ENCODE measurements at regions not wholly inside any gene's neighbourhood (a gene's known extent, or its start where the extent isn't known, plus 50 kb on each side); places are given as distances from the start of the nearest gene placed in this dataset.

DNA sequence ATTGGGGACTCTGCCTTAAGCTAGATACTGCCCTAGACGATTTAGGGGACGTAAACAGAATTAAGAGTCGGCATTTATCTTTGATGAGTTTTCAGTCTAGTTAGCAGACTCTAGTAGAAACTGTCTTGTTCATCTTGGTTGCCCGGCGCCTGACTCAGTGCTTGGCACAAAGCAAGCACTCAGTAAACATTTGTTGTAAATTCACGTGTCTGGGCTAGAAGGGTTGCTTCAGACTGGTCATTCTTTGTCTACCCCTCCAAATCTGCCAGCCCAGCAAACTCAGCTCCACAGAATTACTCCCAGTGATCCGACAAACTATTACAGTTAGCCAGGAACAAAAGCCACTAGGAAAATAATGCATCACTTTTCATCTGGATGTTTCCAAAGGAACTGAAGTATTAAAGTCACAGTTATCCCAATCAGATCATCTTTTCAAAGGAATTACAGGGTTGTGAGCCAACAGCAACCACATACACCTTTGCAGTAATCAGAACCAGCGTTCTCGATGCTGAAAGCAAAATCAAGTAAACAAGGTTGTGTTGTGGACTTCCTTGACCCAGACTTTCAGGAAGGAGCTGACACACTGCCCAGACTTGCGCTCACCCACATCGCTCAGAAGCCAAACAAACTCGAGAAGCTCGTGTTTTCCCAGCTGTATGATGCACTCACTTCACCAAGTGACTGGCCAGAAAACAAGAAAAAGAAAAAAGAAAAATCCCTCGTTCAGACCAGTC, 66.5 kb upstream of the GADD45A start:
- DNase-seq, result no peak

- no peak for DNase-seq
These were observed 65.9 kb upstream of the GADD45A start for GRCh38 chr1:67619080-67619479.

- DNase-seq, result no peak
These were observed 61.1 kb upstream of the GADD45A start for GRCh38 chr1:67623906-67624305.

- DNase-seq, result no peak
These were observed 60.3 kb upstream of the GADD45A start for GRCh38 chr1:67624680-67625079.

DNA sequence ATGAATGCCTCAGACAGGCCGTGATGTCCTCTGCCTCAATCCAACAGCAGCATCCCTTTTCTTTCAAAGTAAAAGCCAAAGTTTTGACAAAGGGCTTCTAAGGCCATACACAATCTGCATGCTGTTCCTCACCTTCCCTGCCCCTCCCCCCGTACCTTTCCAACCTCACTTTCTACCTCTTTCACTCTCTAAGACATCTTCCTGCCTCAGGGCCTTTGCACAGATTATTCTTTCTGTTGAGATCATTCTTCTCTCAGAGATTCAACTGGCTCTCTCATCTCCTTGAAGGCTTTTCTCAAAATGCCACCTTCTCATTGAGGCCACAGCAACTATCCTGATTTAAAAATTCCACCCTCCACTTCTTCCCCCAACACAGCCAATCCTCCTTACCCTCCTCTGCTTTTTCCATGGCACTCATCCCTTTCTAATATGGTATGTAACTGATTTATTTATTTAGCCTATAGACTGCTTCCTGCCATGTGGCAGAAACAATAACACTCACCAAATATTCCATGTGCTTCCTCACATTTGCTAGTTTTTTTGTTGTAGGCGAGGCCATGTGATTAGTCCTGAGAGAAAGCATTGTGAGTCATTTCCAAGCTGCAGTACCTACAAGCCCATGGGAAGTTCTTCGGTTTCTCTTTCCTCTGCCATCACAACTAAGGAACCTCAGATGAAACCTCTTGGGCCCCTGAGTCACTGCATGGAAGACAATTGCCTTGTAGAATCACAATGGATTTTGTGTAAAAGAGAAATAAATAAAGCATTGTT, 58.7 kb upstream of the GADD45A start:
- no peak for DNase-seq

GRCh38 chr1:67626861-67627235, 58.2 kb upstream of the GADD45A start:
- DNase-seq, result no peak

GRCh38 chr1:67627336-67627735, 57.7 kb upstream of the GADD45A start:
- no peak for DNase-seq

DNA sequence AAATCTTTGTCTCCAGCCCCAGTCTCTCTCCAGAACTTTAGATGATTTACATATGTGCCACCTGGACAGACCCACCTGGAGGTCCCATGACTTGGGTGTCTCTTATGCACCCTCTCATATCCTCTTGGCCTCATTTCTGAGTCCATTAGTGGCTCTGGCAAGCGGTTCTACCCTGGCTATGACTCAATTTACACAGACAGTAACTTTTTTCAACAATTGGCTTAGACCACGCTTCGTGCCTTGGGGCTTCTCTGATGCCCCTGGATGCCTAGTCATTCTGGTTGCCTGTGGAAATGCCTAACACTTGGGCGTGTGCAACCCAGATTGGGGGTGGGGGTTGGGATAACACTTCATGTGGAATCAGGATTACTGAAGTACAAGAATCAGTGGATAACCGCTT, 57.1 kb upstream of the GADD45A start:
- no peak for DNase-seq

DNA sequence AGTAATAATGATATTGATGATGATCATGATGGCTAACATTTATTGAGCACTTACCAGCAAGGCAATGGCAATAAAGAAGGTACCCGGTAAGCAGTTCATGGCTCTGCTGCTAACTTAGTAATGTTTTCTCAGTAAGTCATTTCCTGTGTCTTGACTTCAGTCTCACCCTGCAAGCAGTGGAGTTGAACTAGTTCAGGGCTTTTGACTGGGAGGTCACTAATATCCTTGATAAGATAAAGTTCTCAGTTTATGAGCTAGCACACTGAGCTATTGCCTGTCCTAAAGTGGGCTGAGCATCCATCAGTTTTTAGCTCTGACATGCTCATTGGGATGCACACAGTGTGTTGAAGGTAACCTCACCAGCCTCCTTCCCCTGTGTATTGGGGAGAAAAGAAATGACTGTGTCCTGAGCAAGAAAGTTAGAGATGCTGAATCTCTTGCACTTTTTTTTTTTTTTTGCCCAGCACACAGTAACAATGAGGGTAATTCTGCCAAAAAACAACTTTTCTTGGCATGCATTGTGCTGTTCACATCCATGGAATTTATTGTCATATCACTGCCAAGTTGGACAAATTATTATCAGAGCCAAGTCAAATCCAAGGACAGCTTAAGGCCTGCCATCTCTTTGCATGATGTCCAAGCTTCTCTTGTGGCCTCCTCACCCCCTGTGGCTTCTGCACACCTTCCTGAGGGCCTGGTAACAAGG, 55.5 kb upstream of the GADD45A start:
- DNase-seq, result no peak

- DNase-seq, result no peak
These were observed 54.5 kb upstream of the GADD45A start for GRCh38 chr1:67630438-67631045.

- no peak for DNase-seq
These were observed 52.6 kb upstream of the GADD45A start for GRCh38 chr1:67632356-67632755.

GRCh38 chr1:67632811-67633655, 52.0 kb upstream of the GADD45A start:
- no peak for DNase-seq

GRCh38 chr1:67634396-67634935, 50.5 kb upstream of the GADD45A start:
- no peak for DNase-seq

GRCh38 chr1:67635055-67635809, 49.8 kb upstream of the GADD45A start:
- no peak for DNase-seq
